Body of pancreas (tissue), 4 donors: ENCODE measurements at regions not wholly inside any gene's neighbourhood (a gene's known extent, or its start where the extent isn't known, plus 50 kb on each side); places are given as distances from the start of the nearest gene placed in this dataset.

Source experiments
- ATAC-seq: fragments of 150-250 bp; one replicate; pipeline ENCODE4 v1.9.1; 2016
- DNase-seq, 4 donors: peaks; one replicate each; pipeline ENCODE4 v3.0.0-alpha.2; 2019
- H3K27ac ChIP-seq, 4 donors: fragments of 200-600 bp; sonication (generic); 1 replicate in 3 of 4; 2 replicates in 1 of 4; pipeline versions ENCODE4 v1.5.1 to v1.6.1; 2016 to 2019; ENCODE audit warnings: mild to moderate bottlenecking in 1 of 4, mixed read lengths in 1 of 4, moderate library complexity in 1 of 4
- H3K27me3 ChIP-seq, 2 donors: fragments of 200-600 bp; sonication (generic); one replicate each; pipeline ENCODE4 v1.6.0; 2016; ENCODE audit warnings: mild to moderate bottlenecking in 1 of 2
- H3K36me3 ChIP-seq, 2 donors: fragments of 200-600 bp; sonication (generic); replicated peaks in 1 of 2; 2 replicates each; pipeline ENCODE4 v1.5.1; 2016; ENCODE audit warnings: low read depth in 2 of 2; ENCODE audit not compliant: insufficient read depth in 1 of 2
- H3K4me1 ChIP-seq: fragments of 200-600 bp; sonication (generic); one replicate; pipeline ENCODE4 v1.6.0; 2016
- H3K4me3 ChIP-seq, 2 donors: fragments of 200-600 bp; sonication (generic); 1 replicate in 1 of 2; 2 replicates in 1 of 2; pipeline ENCODE4 v1.5.1; 2016 to 2019
- H3K9me3 ChIP-seq, 3 donors: fragments of 200-600 bp; sonication (generic); 1 replicate in 2 of 3; 2 replicates in 1 of 3; pipeline ENCODE4 v1.5.1; 2016
- CTCF ChIP-seq, 7 experiments: fragments of 450-650 bp in 4 of 7; fragments of 200-600 bp in 3 of 7; sonication (generic) in 3 of 7; IDR thresholded peaks; one replicate each; pipeline ENCODE4 v1.5.1; 2016 to 2019; ENCODE audit warnings: antibody characterized with exemption in 7 of 7
- POLR2A ChIP-seq, 3 donors: fragments of 450-650 bp; IDR thresholded peaks; one replicate each; pipeline ENCODE4 v1.6.1; 2016; ENCODE audit warnings: antibody characterized with exemption in 3 of 3, mild to moderate bottlenecking in 2 of 3
- WGBS, 2 donors: methylation state at CpG; one replicate each; pipeline ENCODE4 v1.1.5; 2017; 5-methylcytosine and 5-hydroxymethylcytosine counted together
- intact Hi-C: fragments of 100-400 bp; cut with DNase I; formaldehyde crosslinking; loops from one replicate; pipeline ENCODE4 v1.15.1; 2023

GRCh38 chr2:146227152-146228019 is 1617.4 kb upstream of the ACVR2A start:
- ATAC-seq (no peak), DNase-seq (no peak)
- intact Hi-C loops: no loop called here
- Histone ChIP-seq H3K27me3 (no peaks in the 10 kb centered on the region), H3K4me1 (no peaks in the 10 kb centered on the region), H3K27ac (no peak overlapping the region), H3K9me3 (no peaks in the 10 kb centered on the region), H3K4me3 (no peak overlapping the region), H3K36me3 (no peaks in the 10 kb centered on the region)
- no peak for TF ChIP-seq CTCF (IDR thresholded peaks at IDR 0.05)
- TF ChIP-seq POLR2A (IDR thresholded peaks at IDR 0.05): no peak
- WGBS, 2 donors: 84 to 90% methylated on average over 7 of the region's 7 CpGs

DNA sequence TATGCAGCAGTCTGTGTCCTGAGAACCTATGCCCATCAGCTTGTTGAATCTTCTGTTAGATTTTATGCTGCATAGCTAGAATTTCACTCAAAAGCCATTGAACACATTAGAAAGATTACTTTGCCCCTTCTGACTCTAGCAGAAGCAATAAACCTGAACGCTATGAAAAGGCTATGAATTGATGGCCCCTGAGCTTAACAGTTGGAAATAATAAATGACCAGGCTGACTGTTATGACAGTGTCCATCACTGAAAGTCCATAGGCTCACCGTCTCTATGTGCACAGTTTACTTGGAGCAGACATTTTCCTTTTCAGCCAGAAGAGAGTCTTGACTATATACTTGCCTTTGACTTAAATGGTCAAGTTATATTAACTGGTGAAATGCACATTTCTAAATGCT is 1618.8 kb upstream of the ACVR2A start:
- 83 to 94% methylated on average over 2 of the region's 2 CpGs for WGBS, 2 donors
- Histone ChIP-seq H3K27me3 (no peaks in the 10 kb centered on the region), H3K4me1 (peaks cover 3% of the 10 kb centered on the region), H3K4me3 (no peak overlapping the region), H3K9me3 (no peaks in the 10 kb centered on the region), H3K36me3 (no peaks in the 10 kb centered on the region), H3K27ac (no peak overlapping the region)
- no peak for DNase-seq
- no peak for ATAC-seq
- intact Hi-C loops: no loop called here
- TF ChIP-seq CTCF (IDR thresholded peaks at IDR 0.05): no peak
- TF ChIP-seq POLR2A (IDR thresholded peaks at IDR 0.05): no peak

DNA sequence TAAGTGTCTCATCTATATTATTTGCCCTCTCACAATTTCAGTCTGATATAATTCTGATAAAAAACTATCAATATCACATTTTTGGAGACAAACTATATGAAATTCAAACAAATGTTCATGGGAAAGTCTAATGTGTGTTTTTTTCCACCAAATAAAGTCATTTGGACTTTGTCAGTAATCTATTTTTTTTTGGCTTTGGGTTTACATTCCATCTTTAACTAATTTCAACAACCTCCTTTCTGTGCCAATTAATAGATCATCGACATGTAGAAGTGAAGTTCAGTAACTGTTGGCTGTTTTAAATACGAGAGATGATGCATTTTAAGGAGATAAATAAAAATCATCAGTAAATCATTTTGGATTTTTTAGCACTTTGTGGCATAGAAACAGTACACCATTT is 1623.0 kb upstream of the ACVR2A start:
- Histone ChIP-seq H3K4me1 (peaks cover 9% of the 10 kb centered on the region), H3K27me3 (no peaks in the 10 kb centered on the region), H3K27ac (peak overlapping the region in 1 of 4 donors; percentile 4), H3K9me3 (no peaks in the 10 kb centered on the region), H3K36me3 (no peaks in the 10 kb centered on the region), H3K4me3 (no peak overlapping the region)
- TF ChIP-seq POLR2A (IDR thresholded peaks at IDR 0.05) (no peak), CTCF (IDR thresholded peaks at IDR 0.05) (no peak)
- no peak for ATAC-seq
- intact Hi-C loops: no loop called here
- 49 to 58% methylated on average over 2 of the region's 2 CpGs for WGBS, 2 donors
- DNase-seq: no peak

DNA sequence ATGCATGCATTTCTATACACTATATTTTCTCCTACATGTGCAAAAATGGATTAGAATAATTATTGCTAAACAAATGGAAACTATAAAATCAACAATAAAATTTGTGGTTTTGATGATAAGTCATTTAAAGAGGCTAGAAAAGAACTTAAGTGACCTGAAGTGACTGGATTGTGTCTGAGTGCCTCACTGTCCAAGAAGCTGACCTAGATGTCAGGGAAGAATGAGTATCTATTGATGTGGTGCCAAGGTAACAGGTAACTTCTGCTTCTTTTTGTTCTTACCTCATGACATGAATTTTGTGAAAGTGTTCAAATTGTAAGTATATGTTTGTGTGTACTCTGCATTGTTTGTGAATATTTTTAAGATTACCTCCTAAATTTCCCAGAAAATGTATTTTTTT is 1623.9 kb upstream of the ACVR2A start:
- ATAC-seq (no peak), DNase-seq (no peak)
- Histone ChIP-seq H3K27me3 (no peaks in the 10 kb centered on the region), H3K4me1 (peaks cover 9% of the 10 kb centered on the region), H3K9me3 (no peaks in the 10 kb centered on the region), H3K36me3 (no peaks in the 10 kb centered on the region), H3K27ac (no peak overlapping the region), H3K4me3 (no peak overlapping the region)
- TF ChIP-seq POLR2A (IDR thresholded peaks at IDR 0.05) (no peak), CTCF (IDR thresholded peaks at IDR 0.05) (no peak)
- intact Hi-C loops: no loop called here
